GM18505 (cell line): ENCODE measurements at regions not wholly inside any gene's neighbourhood (a gene's known extent, or its start where the extent isn't known, plus 50 kb on each side); places are given as distances from the start of the nearest gene placed in this dataset.

Experiments used
- ATAC-seq: cut with Tn5 transposase; IDR thresholded peaks from one replicate; pipeline ENCODE4 v1.9.1; 2021; ENCODE audit not compliant: unreplicated experiment
- POLR2A ChIP-seq: IDR thresholded peaks from 4 replicates; pipeline ENCODE4 v1.6.1; 2011; ENCODE audit warnings: borderline replicate concordance; ENCODE audit not compliant: insufficient read depth, insufficient read length; ENCODE audit errors: extremely low read depth

- TF ChIP-seq POLR2A = no peak
- ATAC-seq = no peak
Observed at GRCh38 chr1:79979346-79979745, 972.8 kb upstream of the ADGRL4 start.

GRCh38 chr1:79976287-79976686, 969.8 kb upstream of the ADGRL4 start:
- ATAC-seq = no peak
- no peak for TF ChIP-seq POLR2A

- no peak for TF ChIP-seq POLR2A
- no peak for ATAC-seq
Observed at GRCh38 chr1:79974659-79975058, 968.1 kb upstream of the ADGRL4 start.

GRCh38 chr1:79969886-79970285, 963.4 kb upstream of the ADGRL4 start:
- TF ChIP-seq POLR2A = no peak
- no peak for ATAC-seq

GRCh38 chr1:79966438-79966837, 959.9 kb upstream of the ADGRL4 start:
- ATAC-seq = no peak
- no peak for TF ChIP-seq POLR2A

- no peak for ATAC-seq
- no peak for TF ChIP-seq POLR2A
Observed at GRCh38 chr1:79959635-79960034, 953.1 kb upstream of the ADGRL4 start.

- no peak for TF ChIP-seq POLR2A
- no peak for ATAC-seq
Observed at GRCh38 chr1:79955966-79956365, 949.4 kb upstream of the ADGRL4 start.

- no peak for TF ChIP-seq POLR2A
- ATAC-seq = no peak
Observed at GRCh38 chr1:79950511-79950910, 944.0 kb upstream of the ADGRL4 start.

GRCh38 chr1:79945391-79945790, 938.9 kb upstream of the ADGRL4 start:
- TF ChIP-seq POLR2A = no peak
- ATAC-seq = no peak

- no peak for TF ChIP-seq POLR2A
- no peak for ATAC-seq
Observed at GRCh38 chr1:79929356-79929755, 922.8 kb upstream of the ADGRL4 start.

GRCh38 chr1:79928901-79929300, 922.4 kb upstream of the ADGRL4 start:
- TF ChIP-seq POLR2A = no peak
- ATAC-seq = no peak

GRCh38 chr1:79920960-79921669, 914.6 kb upstream of the ADGRL4 start:
- no peak for ATAC-seq
- TF ChIP-seq POLR2A = no peak

GRCh38 chr1:79914896-79915295, 908.4 kb upstream of the ADGRL4 start:
- no peak for TF ChIP-seq POLR2A
- ATAC-seq = no peak

- no peak for ATAC-seq
- no peak for TF ChIP-seq POLR2A
Observed at GRCh38 chr1:79912813-79913212, 906.3 kb upstream of the ADGRL4 start.

- no peak for TF ChIP-seq POLR2A
- no peak for ATAC-seq
Observed at GRCh38 chr1:79903321-79903720, 896.8 kb upstream of the ADGRL4 start.
